ENCODE measurements at regions not wholly inside any gene's neighbourhood (a gene's known extent, or its start where the extent isn't known, plus 50 kb on each side); places are given as distances from the start of the nearest gene placed in this dataset.
A peak's percentile ranks its signal among the peaks of the same experiment; 100 is the strongest.
"Not testable (repeated sequence)": the region's sequence is repeated elsewhere in the genome, so short reads cannot be mapped to it uniquely, and the experiment has no call there.

GRCh38 chr6:81531869-81532561 is 220.5 kb downstream of the TENT5A start:
- Histone ChIP-seq H3K27ac (no peak overlapping the region), H3K4me1 (no peaks in the 10 kb centered on the region), H3K36me3 (no peaks in the 10 kb centered on the region), H3K4me3 (no peak overlapping the region), H3K9me3 (no peaks in the 10 kb centered on the region), H3K9ac (ENCODE audit: low read depth in 2 of 2, low read length in 2 of 2) (no peak overlapping the region), H3K27me3 (no peaks in the 10 kb centered on the region)
- intact Hi-C loops (cut with DNase I) = no loop called here
- DNase-seq = no peak
- no peak for TF ChIP-seq CTCF (IDR thresholded peaks at IDR 0.05)

- intact Hi-C loops (cut with DNase I) = no loop called here
- Histone ChIP-seq H3K27me3 (no peaks in the 10 kb centered on the region), H3K9me3 (no peaks in the 10 kb centered on the region), H3K4me3 (no peak overlapping the region), H3K27ac (no peak overlapping the region), H3K36me3 (no peaks in the 10 kb centered on the region), H3K4me1 (no peaks in the 10 kb centered on the region), H3K9ac (ENCODE audit: low read depth in 2 of 2, low read length in 2 of 2) (no peak overlapping the region)
- no peak for TF ChIP-seq CTCF (IDR thresholded peaks at IDR 0.05)
- DNase-seq = no peak
These were observed 235.0 kb downstream of the TENT5A start for GRCh38 chr6:81517455-81517854.

- Histone ChIP-seq H3K4me1 (no peaks in the 10 kb centered on the region), H3K27ac (no peak overlapping the region), H3K36me3 (no peaks in the 10 kb centered on the region), H3K9ac (ENCODE audit: low read depth in 2 of 2, low read length in 2 of 2) (no peak overlapping the region), H3K27me3 (no peaks in the 10 kb centered on the region), H3K4me3 (no peak overlapping the region), H3K9me3 (no peaks in the 10 kb centered on the region)
- no peak for TF ChIP-seq CTCF (IDR thresholded peaks at IDR 0.05)
- intact Hi-C loops (cut with DNase I) = no loop called here
- DNase-seq = no peak
These were observed 236.7 kb downstream of the TENT5A start for GRCh38 chr6:81515562-81516453.

- H3K9ac ChIP-seq (ENCODE audit: low read depth in 2 of 2, low read length in 2 of 2); intact Hi-C loops (cut with DNase I); H3K27me3 ChIP-seq; H3K36me3 ChIP-seq; H3K4me3 ChIP-seq; H3K27ac ChIP-seq; DNase-seq; H3K4me1 ChIP-seq; H3K9me3 ChIP-seq: not testable (repeated sequence)
These were observed 238.3 kb downstream of the TENT5A start for GRCh38 chr6:81514195-81514594.

- H3K4me1 ChIP-seq = no peaks in the 10 kb centered on the region
- no peaks in the 10 kb centered on the region for H3K9me3 ChIP-seq
- no peaks in the 10 kb centered on the region for H3K27me3 ChIP-seq
- peak; percentile 44 for DNase-seq
- TF ChIP-seq CTCF (IDR thresholded peaks at IDR 0.05) = no peak
- no peaks in the 10 kb centered on the region for H3K36me3 ChIP-seq
- H3K9ac ChIP-seq (ENCODE audit: low read depth in 2 of 2, low read length in 2 of 2) = no peak overlapping the region
- intact Hi-C loops (cut with DNase I) = no loop called here
- peak overlapping the region; percentile 17 for H3K27ac ChIP-seq
- no peak overlapping the region for H3K4me3 ChIP-seq
These were observed 241.1 kb downstream of the TENT5A start for GRCh38 chr6:81511423-81511822.

- no peaks in the 10 kb centered on the region for H3K4me1 ChIP-seq
- no peak for TF ChIP-seq CTCF (IDR thresholded peaks at IDR 0.05)
- no peak overlapping the region for H3K27ac ChIP-seq
- H3K27me3 ChIP-seq = no peaks in the 10 kb centered on the region
- H3K9ac ChIP-seq (ENCODE audit: low read depth in 2 of 2, low read length in 2 of 2) = no peak overlapping the region
- H3K36me3 ChIP-seq = no peaks in the 10 kb centered on the region
- DNase-seq = no peak
- H3K4me3 ChIP-seq = no peak overlapping the region
- H3K9me3 ChIP-seq = no peaks in the 10 kb centered on the region
- intact Hi-C loops (cut with DNase I) = no loop called here
These were observed 256.5 kb downstream of the TENT5A start for GRCh38 chr6:81495999-81496398.
